ENCODE measurements at regions not wholly inside any gene's neighbourhood (a gene's known extent, or its start where the extent isn't known, plus 50 kb on each side); places are given as distances from the start of the nearest gene placed in this dataset.
A peak's percentile ranks its signal among the peaks of the same experiment; 100 is the strongest.

DNA sequence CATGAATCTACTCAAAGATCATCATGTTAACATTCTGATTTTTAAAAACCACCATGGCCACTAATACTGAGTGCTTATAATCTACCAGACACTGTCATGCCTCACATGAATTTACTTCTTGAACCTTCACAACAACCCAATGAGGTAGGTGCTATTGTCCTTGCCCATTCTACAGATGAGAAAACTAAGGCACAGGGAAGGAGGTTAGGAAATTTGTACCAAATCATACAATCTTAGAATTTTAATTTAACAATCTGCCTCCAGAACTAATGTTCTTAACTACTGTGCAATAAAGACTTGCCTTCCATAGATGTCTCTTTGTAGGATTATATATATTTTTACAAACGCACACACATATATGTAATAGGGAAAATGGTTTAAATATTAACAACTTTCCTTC, 269.5 kb downstream of the ALDH8A1 start:
- H3K27me3 ChIP-seq (ENCODE audit: control insufficient read depth in 2 of 2, insufficient read depth in 2 of 2, low read length in 2 of 2), result peaks cover 3 to 5% of the 10 kb centered on the region in 2 experiments; a peak in 3 of 5 replicates
- no peaks in the 10 kb centered on the region for H3K9me1 ChIP-seq (ENCODE audit: control insufficient read depth, insufficient read depth, low read length)
- no peak for DNase-seq (ENCODE audit: extremely low read depth in 1 of 4, low spot score in 3 of 4)
- BruUV-seq (replicated peaks), result no TSS peak
- intact Hi-C loops (cut with micrococcal nuclease), result no loop called here
- H3K4me2 ChIP-seq (ENCODE audit: insufficient read depth, low read length), result no peak overlapping the region
- H3K36me3 ChIP-seq (ENCODE audit: control insufficient read depth, insufficient read depth, low read length), result no peaks in the 10 kb centered on the region
- ATAC-seq, result no peak
- H2AFZ ChIP-seq (ENCODE audit: low read depth, low read length), result no peak overlapping the region
- no peaks in the 10 kb centered on the region for H3K9me3 ChIP-seq (replicated peaks; ENCODE audit: control insufficient read depth, insufficient read depth, low read depth, low read length)
- FAIRE-seq, result no peak
- no peaks in the 10 kb centered on the region for H3K79me2 ChIP-seq (ENCODE audit: control insufficient read depth, insufficient read depth, low read length)
- TF ChIP-seq RBM25 (IDR thresholded peaks at IDR 0.05; ENCODE audit: low read depth, low read length, severe bottlenecking) (peak; percentile 84), ADNP (tag; IDR thresholded peaks at IDR 0.05) (0 out of 2 replicates have a peak, but pooled peaks have one; percentile 40), XRCC3 (IDR thresholded peaks at IDR 0.05) (no peak)
- H3K27ac ChIP-seq (ENCODE audit: extremely low read depth, low read depth, low read length), result no peak overlapping the region
- no peak overlapping the region for H3K9ac ChIP-seq (ENCODE audit: insufficient read depth in 1 of 2, low read depth in 2 of 2, low read length in 2 of 2)
- no peak overlapping the region for H3K4me3 ChIP-seq
- H3K4me1 ChIP-seq (replicated peaks in 1 of 2; ENCODE audit: control insufficient read depth in 2 of 2, insufficient read depth in 2 of 2, low read length in 2 of 2), result peaks cover 0 to 5% of the 10 kb centered on the region in 2 experiments; a peak in 1 of 5 replicates
- H4K20me1 ChIP-seq (replicated peaks; ENCODE audit: control insufficient read depth, insufficient read depth, low read length), result no peaks in the 10 kb centered on the region
- in situ Hi-C loops (cut with MboI), result no loop called here
- ChIA-PET POLR2A (no interaction called here), CTCF (ENCODE audit: low intra/inter-chr PET ratio) (no interaction called here)
- 11% methylated on average over 1 of the region's 1 CpG for WGBS (ENCODE audit: insufficient coverage, low coverage, missing lambda C conversion rate)

DNA sequence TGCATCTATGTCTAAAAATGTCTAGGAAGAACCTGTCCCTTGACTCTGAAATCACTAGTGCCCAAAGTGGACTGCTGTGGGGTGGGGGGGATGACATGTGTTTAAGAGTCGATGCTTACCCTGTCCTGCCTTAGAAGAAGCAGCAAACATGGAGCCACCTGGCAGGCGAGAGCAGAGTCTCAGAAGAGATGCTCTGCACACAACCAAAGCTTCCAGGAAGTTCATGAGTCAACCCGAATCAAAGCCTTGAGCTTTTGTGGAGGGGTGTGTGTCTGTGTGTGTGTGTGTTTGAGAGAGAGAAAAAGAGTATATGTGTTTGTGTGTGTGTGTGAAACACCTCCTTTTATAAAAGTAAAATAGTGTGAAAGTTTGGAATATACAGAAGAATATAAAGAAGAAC, 269.9 kb downstream of the ALDH8A1 start:
- H3K9ac ChIP-seq (ENCODE audit: insufficient read depth in 1 of 2, low read depth in 2 of 2, low read length in 2 of 2), result no peak overlapping the region
- in situ Hi-C loops (cut with MboI), result no loop called here
- H3K27me3 ChIP-seq (ENCODE audit: control insufficient read depth in 2 of 2, insufficient read depth in 2 of 2, low read length in 2 of 2), result peaks cover 3 to 5% of the 10 kb centered on the region in 2 experiments; a peak in 3 of 5 replicates
- FAIRE-seq (no peak), ATAC-seq (no peak), DNase-seq (ENCODE audit: extremely low read depth in 1 of 4, low spot score in 3 of 4) (no peak)
- H2AFZ ChIP-seq (ENCODE audit: low read depth, low read length), result no peak overlapping the region
- no peaks in the 10 kb centered on the region for H3K9me3 ChIP-seq (replicated peaks; ENCODE audit: control insufficient read depth, insufficient read depth, low read depth, low read length)
- H3K79me2 ChIP-seq (ENCODE audit: control insufficient read depth, insufficient read depth, low read length), result no peaks in the 10 kb centered on the region
- WGBS (ENCODE audit: insufficient coverage, low coverage, missing lambda C conversion rate), result 15% methylated on average over 3 of the region's 3 CpGs
- H3K4me1 ChIP-seq (replicated peaks in 1 of 2; ENCODE audit: control insufficient read depth in 2 of 2, insufficient read depth in 2 of 2, low read length in 2 of 2), result peaks cover 0 to 5% of the 10 kb centered on the region in 2 experiments; a peak in 1 of 5 replicates
- no peak overlapping the region for H3K27ac ChIP-seq (ENCODE audit: extremely low read depth, low read depth, low read length)
- intact Hi-C loops (cut with micrococcal nuclease), result no loop called here
- no peak overlapping the region for H3K4me2 ChIP-seq (ENCODE audit: insufficient read depth, low read length)
- BruUV-seq (replicated peaks), result no TSS peak
- no peak overlapping the region for H3K4me3 ChIP-seq
- ChIA-PET POLR2A (no interaction called here), CTCF (ENCODE audit: low intra/inter-chr PET ratio) (no interaction called here)
- H3K9me1 ChIP-seq (ENCODE audit: control insufficient read depth, insufficient read depth, low read length), result no peaks in the 10 kb centered on the region
- no peaks in the 10 kb centered on the region for H4K20me1 ChIP-seq (replicated peaks; ENCODE audit: control insufficient read depth, insufficient read depth, low read length)
- H3K36me3 ChIP-seq (ENCODE audit: control insufficient read depth, insufficient read depth, low read length), result no peaks in the 10 kb centered on the region
- no peak for TF ChIP-seq E2F3 (CRISPR knock-in tag; IDR thresholded peaks at IDR 0.05)
- no peak for TF ChIP-seq ELF2 (CRISPR knock-in tag; IDR thresholded peaks at IDR 0.05)
- TF ChIP-seq ZFP30 (CRISPR knock-in tag; IDR thresholded peaks at IDR 0.05; ENCODE audit: borderline replicate concordance), result no peak
- TF ChIP-seq POLR2AphosphoS2 (IDR thresholded peaks at IDR 0.05; ENCODE audit: low read length), result no peak
- no peak for TF ChIP-seq BRD9 (IDR thresholded peaks at IDR 0.05; ENCODE audit: low read depth, partially characterized antibody)
- no peak for TF ChIP-seq RBM22 (IDR thresholded peaks at IDR 0.05; ENCODE audit: low read depth, low read length, poor library complexity, severe bottlenecking)
- TF ChIP-seq, protein P1, sequence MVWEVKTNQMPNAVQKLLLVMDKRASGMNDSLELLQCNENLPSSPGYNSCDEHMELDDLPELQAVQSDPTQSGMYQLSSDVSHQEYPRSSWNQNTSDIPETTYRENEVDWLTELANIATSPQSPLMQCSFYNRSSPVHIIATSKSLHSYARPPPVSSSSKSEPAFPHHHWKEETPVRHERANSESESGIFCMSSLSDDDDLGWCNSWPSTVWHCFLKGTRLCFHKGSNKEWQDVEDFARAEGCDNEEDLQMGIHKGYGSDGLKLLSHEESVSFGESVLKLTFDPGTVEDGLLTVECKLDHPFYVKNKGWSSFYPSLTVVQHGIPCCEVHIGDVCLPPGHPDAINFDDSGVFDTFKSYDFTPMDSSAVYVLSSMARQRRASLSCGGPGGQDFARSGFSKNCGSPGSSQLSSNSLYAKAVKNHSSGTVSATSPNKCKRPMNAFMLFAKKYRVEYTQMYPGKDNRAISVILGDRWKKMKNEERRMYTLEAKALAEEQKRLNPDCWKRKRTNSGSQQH (CRISPR knock-in tag; IDR thresholded peaks at IDR 0.05), result no peak
- no peak for TF ChIP-seq ZNF77 (CRISPR knock-in tag; IDR thresholded peaks at IDR 0.05)
- no peak for TF ChIP-seq ZNF431 (CRISPR knock-in tag; IDR thresholded peaks at IDR 0.05)
- TF ChIP-seq ZNF551 (CRISPR knock-in tag; IDR thresholded peaks at IDR 0.05), result no peak
- TF ChIP-seq POU5F1 (IDR thresholded peaks at IDR 0.05; ENCODE audit: borderline replicate concordance, low read depth, low read length, partially characterized antibody), result no peak
- no peak for TF ChIP-seq KLF10 (CRISPR knock-in tag; IDR thresholded peaks at IDR 0.05)
- TF ChIP-seq, protein P2, sequence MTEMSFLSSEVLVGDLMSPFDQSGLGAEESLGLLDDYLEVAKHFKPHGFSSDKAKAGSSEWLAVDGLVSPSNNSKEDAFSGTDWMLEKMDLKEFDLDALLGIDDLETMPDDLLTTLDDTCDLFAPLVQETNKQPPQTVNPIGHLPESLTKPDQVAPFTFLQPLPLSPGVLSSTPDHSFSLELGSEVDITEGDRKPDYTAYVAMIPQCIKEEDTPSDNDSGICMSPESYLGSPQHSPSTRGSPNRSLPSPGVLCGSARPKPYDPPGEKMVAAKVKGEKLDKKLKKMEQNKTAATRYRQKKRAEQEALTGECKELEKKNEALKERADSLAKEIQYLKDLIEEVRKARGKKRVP (CRISPR knock-in tag; IDR thresholded peaks at IDR 0.05), result no peak
- no peak for TF ChIP-seq ZNF175 (CRISPR knock-in tag; IDR thresholded peaks at IDR 0.05; ENCODE audit: low read depth)
